Pons (tissue), 1 donor: ENCODE measurements at regions not wholly inside any gene's neighbourhood (a gene's known extent, or its start where the extent isn't known, plus 50 kb on each side); places are given as distances from the start of the nearest gene placed in this dataset.
"Not testable (repeated sequence)": the region's sequence is repeated elsewhere in the genome, so short reads cannot be mapped to it uniquely, and the experiment has no call there.

Experiments used
- DNase-seq: peaks from one replicate; pipeline ENCODE4 v3.0.0-alpha.2; 2016; ENCODE audit warnings: low spot score

DNA sequence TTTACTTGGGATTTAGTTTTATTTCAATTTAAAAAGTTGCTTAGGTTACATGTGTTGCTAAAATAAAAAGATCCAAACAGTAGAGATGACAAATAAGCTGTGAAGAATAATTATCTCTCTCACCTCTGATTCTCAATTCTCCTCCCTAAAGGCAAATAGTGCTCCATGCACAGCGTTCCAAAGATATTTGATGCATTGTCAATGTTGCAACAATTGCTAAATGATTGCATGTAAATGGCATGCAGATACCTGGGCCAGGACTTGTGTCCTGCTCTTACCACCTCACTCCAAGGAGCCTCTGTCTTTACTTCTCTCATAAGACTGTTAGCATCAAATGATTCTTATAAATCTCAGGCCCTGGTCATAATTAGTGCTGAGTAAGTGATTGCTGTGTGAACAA is 217.7 kb downstream of the SEC23IP start:
- no peak for DNase-seq

- no peak for DNase-seq
These were observed 219.1 kb downstream of the SEC23IP start for GRCh38 chr10:120111628-120112027.

DNA sequence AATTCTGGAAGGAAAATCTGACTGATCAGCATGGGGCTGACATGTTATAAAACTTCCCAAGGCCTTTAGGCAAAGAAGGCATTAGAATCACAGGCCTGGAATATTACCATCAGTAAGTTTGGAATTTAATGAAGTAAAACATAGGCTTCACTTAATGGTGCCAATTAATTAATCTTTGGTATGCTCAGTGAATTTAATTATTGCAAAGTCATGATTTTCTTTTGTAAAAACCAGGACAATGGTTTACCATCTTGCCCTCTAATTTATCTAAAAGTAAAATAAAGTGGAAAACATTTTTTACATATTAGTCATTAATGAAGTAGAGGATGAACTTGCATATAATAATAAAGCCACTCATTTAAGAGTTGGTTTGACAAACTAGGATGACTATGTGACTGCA is 220.3 kb downstream of the SEC23IP start:
- DNase-seq = no peak

GRCh38 chr10:120115959-120116358 is 223.4 kb downstream of the SEC23IP start:
- DNase-seq = no peak

GRCh38 chr10:120121768-120122167 is 229.2 kb downstream of the SEC23IP start:
- no peak for DNase-seq

DNA sequence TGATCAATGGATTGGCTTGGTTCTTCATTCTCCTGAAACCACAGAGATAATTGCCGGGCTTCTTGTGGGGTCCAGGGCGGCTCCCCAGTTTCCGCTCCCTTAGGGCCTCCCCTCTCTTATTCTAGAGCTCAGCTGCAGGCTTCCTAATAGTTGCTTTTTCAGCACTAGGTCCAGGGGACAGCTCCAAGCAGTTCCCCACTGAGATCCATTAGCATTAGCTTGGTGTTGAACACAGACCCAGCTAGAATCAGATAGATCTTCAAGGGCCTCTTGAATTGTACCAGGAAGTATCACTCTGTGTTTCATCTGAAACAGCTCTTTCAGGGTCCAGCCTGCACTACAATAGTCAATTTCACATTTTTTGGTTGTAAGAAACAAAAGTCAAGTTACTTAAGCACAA is 238.7 kb downstream of the SEC23IP start:
- DNase-seq = no peak

DNA sequence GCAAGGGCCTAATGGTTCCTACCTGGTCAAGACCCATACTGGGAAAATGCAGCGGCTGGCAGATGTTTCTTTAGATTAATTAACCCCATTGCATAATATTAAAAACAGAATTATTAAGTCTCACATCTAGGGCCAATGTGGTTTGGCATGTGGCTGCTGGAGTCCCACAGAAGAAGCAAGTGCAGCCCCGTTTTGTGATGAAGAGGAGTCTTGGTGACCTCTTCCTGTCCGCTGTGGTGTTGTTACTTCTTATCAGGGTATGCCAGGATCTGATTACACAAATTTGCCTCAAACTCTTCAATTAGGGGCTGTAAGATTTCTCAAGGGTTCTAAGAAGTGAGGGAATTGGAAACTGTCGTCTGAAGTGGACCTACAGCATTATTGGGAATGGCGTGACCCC is 240.3 kb downstream of the SEC23IP start:
- no peak for DNase-seq

DNA sequence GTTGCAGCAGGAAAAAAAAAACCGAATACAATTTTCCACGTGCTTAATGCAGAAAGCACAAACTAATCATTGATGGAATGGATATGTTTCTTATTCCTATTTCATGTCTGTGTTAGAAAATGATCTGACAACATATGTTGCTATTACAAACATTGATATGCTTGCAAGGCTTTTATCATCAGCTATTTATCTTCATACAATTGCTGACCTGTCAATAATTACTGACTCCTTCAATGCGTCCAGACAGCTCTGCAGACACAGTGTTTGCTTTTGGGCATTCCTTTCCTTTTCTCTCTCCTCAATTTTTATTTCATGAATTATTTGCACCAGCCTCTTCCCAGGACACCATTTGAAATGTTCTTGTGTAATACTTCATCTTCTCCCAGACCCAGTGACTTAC is 246.2 kb downstream of the SEC23IP start:
- no peak for DNase-seq

DNA sequence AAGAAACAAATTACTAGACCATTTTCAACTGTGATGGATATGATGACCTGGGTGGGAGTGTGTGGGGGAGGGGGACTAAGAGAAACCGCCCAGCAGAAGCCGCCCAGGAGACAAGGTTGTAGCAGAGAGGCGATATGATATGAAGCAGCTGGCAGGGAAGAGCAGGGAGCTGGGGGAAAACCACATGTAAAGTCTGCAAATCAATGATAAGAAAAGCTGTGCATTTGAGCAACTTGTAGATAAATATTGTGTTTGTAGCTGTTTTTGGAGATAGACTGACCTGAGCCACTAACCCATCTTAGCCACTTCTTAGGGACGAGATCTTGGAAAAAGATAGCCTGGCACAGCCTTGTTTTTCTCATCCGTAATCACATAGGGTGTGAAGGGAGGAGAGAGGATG is 252.6 kb downstream of the SEC23IP start:
- DNase-seq = no peak

GRCh38 chr10:120156614-120157274 is 264.2 kb downstream of the SEC23IP start:
- no peak for DNase-seq

DNA sequence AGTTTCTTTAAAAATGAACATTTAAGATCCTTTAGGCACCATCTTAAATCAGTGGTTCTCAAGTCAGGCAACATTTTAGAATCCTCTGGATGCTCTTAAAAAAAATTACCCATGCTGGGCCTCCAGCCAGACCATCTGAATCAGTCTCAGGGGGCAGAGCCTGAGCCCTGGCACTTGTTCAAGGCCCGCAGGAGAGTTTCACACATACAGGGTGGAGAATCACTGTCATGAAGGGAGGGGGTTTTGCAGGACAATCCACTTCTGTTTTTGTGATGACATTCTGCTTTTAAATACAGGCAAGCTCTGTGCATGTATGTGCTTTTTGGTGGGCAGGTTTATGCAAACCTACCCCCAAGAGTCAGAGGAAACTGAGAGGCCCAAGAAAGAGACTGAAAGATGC is 268.6 kb downstream of the SEC23IP start:
- DNase-seq = no peak

GRCh38 chr10:120162471-120162870 is 269.9 kb downstream of the SEC23IP start:
- no peak for DNase-seq

- DNase-seq = no peak
These were observed 279.8 kb downstream of the SEC23IP start for GRCh38 chr10:120172356-120172755.

- DNase-seq = no peak
These were observed 282.0 kb downstream of the SEC23IP start for GRCh38 chr10:120174491-120174890.

DNA sequence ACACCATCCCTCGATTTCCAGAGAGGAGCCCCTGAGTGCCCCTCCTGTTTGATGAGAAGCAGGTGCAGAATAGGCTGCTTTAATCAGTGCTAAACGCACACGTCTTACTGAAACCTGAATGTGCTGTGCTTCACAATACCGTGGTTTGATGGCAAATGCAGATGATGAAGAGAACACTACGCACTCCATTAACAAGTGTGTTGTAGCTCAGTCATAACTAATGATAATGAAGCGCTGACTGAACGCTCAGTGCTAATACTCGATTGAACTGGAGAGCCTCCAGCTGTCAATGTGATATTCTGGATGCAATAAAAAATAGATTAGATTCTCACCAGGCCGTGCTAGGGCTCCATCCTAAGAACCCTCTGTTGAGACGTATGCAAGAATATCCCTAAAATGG is 279.7 kb upstream of the PLPP4 start:
- no peak for DNase-seq

- no peak for DNase-seq
These were observed 276.9 kb upstream of the PLPP4 start for GRCh38 chr10:120180160-120180559.

- DNase-seq = no peak
These were observed 275.9 kb upstream of the PLPP4 start for GRCh38 chr10:120181154-120181553.

DNA sequence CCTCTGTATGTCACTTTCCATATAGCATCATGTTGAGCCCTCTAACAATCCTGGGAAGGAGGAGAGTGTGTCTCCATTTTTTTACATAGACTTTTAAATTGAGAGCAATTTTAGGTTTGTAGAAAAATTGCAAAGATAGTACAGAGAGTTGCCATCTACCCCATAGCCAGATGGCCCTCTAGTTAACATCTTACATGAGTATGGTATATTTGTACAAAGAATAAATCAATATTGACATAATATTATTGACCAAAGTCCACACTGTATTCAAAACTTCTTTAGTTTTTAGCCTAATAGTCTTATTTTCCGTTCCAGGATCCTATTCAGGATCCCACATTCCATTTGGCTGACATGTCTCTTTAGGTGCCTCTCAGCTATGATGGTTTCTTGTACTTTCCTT is 274.6 kb upstream of the PLPP4 start:
- DNase-seq = no peak

- DNase-seq = no peak
These were observed 273.5 kb upstream of the PLPP4 start for GRCh38 chr10:120183546-120183945.

DNA sequence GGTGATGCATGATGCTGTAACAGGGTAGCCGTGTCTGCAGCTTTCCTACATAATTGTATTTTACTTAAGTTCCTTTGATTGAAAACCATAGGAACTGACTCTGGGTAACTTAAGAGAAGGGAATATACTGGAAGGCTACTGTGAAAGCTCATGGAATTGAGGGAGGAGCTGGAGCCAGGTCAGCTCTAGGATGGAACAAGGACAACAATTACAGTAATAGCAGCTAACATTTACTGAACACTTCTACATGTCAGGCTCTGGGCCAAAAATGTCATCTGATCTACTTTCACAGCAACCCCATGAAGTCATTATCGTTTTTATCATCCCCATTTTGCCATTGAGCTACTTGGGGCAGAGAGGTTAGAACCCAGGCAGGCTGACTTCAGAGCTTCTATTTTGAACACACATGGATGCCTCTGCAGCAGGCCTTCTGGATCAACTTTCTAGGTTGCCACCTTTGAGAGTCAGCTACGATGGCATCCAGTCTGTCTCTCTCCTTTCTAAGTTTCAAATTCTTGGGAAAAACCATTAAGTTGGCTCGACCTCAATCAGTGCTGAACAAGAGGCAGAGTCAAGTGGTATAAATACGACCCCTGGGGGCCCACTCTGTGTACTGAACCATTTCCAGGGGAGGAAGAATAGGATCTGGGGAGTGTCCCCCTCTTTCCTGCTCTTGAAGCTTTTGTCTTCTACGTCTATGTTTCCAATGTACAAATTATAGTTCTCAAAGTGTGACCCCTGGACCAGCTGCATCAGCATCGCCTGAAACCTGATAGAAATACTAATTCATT is 272.3 kb upstream of the PLPP4 start:
- no peak for DNase-seq

DNA sequence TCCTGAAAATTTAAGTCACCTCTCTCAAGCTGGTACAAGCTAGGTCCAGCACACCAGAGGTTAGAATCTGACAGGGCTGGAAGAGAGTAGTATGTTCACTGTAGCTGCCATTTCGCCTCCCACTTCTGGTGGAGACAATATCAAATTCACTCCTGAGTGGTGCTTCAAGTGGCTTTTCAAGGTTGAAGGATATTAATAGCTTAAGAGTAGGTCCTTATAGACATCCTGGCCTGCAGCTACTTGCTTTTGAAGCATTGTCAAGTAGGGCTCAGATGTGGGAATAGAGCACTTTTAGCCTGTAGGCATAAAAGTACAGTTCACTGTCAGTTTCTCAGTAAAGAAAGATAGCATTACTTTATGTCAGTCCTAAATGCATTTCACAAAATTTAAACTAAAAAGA is 270.5 kb upstream of the PLPP4 start:
- DNase-seq = no peak

- not testable (repeated sequence) for DNase-seq
These were observed 269.9 kb upstream of the PLPP4 start for GRCh38 chr10:120187168-120187567.

DNA sequence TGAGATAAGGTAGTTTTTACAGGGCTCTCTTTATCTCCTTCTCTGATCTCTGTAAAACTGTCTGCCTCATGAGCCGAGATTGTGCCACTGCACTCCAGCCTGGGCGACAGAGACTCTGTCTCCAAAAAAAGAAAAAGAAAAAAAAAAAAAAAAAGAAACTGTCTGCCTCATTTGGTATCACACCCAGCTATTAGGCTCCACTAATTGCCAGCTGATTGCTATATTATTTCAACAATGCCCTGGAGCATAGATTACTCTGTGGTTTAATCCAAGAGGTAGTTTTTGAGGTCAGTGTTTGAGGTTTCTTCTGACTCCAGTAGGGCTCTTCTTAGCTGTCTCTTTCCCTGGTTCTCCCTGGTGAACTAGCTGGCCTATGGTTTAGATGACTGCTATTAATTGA is 268.1 kb upstream of the PLPP4 start:
- no peak for DNase-seq
